ENCODE measurements at regions not wholly inside any gene's neighbourhood (a gene's known extent, or its start where the extent isn't known, plus 50 kb on each side); places are given as distances from the start of the nearest gene placed in this dataset.
A peak's percentile ranks its signal among the peaks of the same experiment; 100 is the strongest.
"Not testable (repeated sequence)": the region's sequence is repeated elsewhere in the genome, so short reads cannot be mapped to it uniquely, and the experiment has no call there.

GRCh38 chr5:67855523-67855922, 360.0 kb upstream of the PIK3R1 start:
- no peak for TF ChIP-seq CTCF (IDR thresholded peaks at IDR 0.05)
- DNase-seq (ENCODE audit: extremely low spot score, unreplicated experiment), result no peak
- no peak overlapping the region for H3K4me3 Mint-ChIP-seq (ENCODE audit: unreplicated experiment)
- peaks cover 4% of the 10 kb centered on the region for H3K9me3 Mint-ChIP-seq (ENCODE audit: unreplicated experiment)
- peaks cover 1% of the 10 kb centered on the region for H3K36me3 Mint-ChIP-seq (ENCODE audit: unreplicated experiment)
- H3K27me3 Mint-ChIP-seq (ENCODE audit: unreplicated experiment), result peaks cover 12% of the 10 kb centered on the region
- H3K4me1 Mint-ChIP-seq (ENCODE audit: unreplicated experiment), result no peaks in the 10 kb centered on the region
- no peak overlapping the region for H3K27ac Mint-ChIP-seq (ENCODE audit: unreplicated experiment)

GRCh38 chr5:67850906-67851305, 364.6 kb upstream of the PIK3R1 start:
- DNase-seq (ENCODE audit: extremely low spot score, unreplicated experiment); H3K9me3 Mint-ChIP-seq (ENCODE audit: unreplicated experiment); H3K27ac Mint-ChIP-seq (ENCODE audit: unreplicated experiment); H3K27me3 Mint-ChIP-seq (ENCODE audit: unreplicated experiment); H3K4me3 Mint-ChIP-seq (ENCODE audit: unreplicated experiment); H3K36me3 Mint-ChIP-seq (ENCODE audit: unreplicated experiment); H3K4me1 Mint-ChIP-seq (ENCODE audit: unreplicated experiment): not testable (repeated sequence)

- H3K27ac Mint-ChIP-seq (ENCODE audit: unreplicated experiment), result no peak overlapping the region
- no peaks in the 10 kb centered on the region for H3K4me1 Mint-ChIP-seq (ENCODE audit: unreplicated experiment)
- H3K36me3 Mint-ChIP-seq (ENCODE audit: unreplicated experiment), result no peaks in the 10 kb centered on the region
- H3K4me3 Mint-ChIP-seq (ENCODE audit: unreplicated experiment), result no peak overlapping the region
- TF ChIP-seq CTCF (IDR thresholded peaks at IDR 0.05), result no peak
- DNase-seq (ENCODE audit: extremely low spot score, unreplicated experiment), result no peak
- peaks cover 1% of the 10 kb centered on the region for H3K9me3 Mint-ChIP-seq (ENCODE audit: unreplicated experiment)
- H3K27me3 Mint-ChIP-seq (ENCODE audit: unreplicated experiment), result peaks cover 21% of the 10 kb centered on the region
Observed at GRCh38 chr5:67844924-67845323, 370.6 kb upstream of the PIK3R1 start.

GRCh38 chr5:67842806-67843205, 372.8 kb upstream of the PIK3R1 start:
- Mint-ChIP-seq H3K27me3 (ENCODE audit: unreplicated experiment) (peaks cover 21% of the 10 kb centered on the region), H3K36me3 (ENCODE audit: unreplicated experiment) (no peaks in the 10 kb centered on the region), H3K4me1 (ENCODE audit: unreplicated experiment) (no peaks in the 10 kb centered on the region), H3K4me3 (ENCODE audit: unreplicated experiment) (no peak overlapping the region), H3K9me3 (ENCODE audit: unreplicated experiment) (peaks cover 4% of the 10 kb centered on the region), H3K27ac (ENCODE audit: unreplicated experiment) (no peak overlapping the region)
- TF ChIP-seq CTCF (IDR thresholded peaks at IDR 0.05), result peak; percentile 52
- DNase-seq (ENCODE audit: extremely low spot score, unreplicated experiment), result no peak

- H3K4me1 Mint-ChIP-seq (ENCODE audit: unreplicated experiment); H3K9me3 Mint-ChIP-seq (ENCODE audit: unreplicated experiment); DNase-seq (ENCODE audit: extremely low spot score, unreplicated experiment); H3K4me3 Mint-ChIP-seq (ENCODE audit: unreplicated experiment); H3K27ac Mint-ChIP-seq (ENCODE audit: unreplicated experiment); H3K36me3 Mint-ChIP-seq (ENCODE audit: unreplicated experiment): not testable (repeated sequence)
- peaks cover 22% of the 10 kb centered on the region for H3K27me3 Mint-ChIP-seq (ENCODE audit: unreplicated experiment)
Observed at GRCh38 chr5:67837225-67837624, 378.3 kb upstream of the PIK3R1 start.

- H3K27me3 Mint-ChIP-seq (ENCODE audit: unreplicated experiment), result peaks cover 26% of the 10 kb centered on the region
- H3K27ac Mint-ChIP-seq (ENCODE audit: unreplicated experiment); H3K4me3 Mint-ChIP-seq (ENCODE audit: unreplicated experiment); DNase-seq (ENCODE audit: extremely low spot score, unreplicated experiment); H3K4me1 Mint-ChIP-seq (ENCODE audit: unreplicated experiment); H3K36me3 Mint-ChIP-seq (ENCODE audit: unreplicated experiment); H3K9me3 Mint-ChIP-seq (ENCODE audit: unreplicated experiment): not testable (repeated sequence)
Observed at GRCh38 chr5:67836496-67836895, 379.1 kb upstream of the PIK3R1 start.

GRCh38 chr5:67831048-67831447, 384.5 kb upstream of the PIK3R1 start:
- H3K36me3 Mint-ChIP-seq (ENCODE audit: unreplicated experiment), result no peaks in the 10 kb centered on the region
- H3K27ac Mint-ChIP-seq (ENCODE audit: unreplicated experiment), result no peak overlapping the region
- DNase-seq (ENCODE audit: extremely low spot score, unreplicated experiment), result no peak
- TF ChIP-seq CTCF (IDR thresholded peaks at IDR 0.05), result no peak
- no peaks in the 10 kb centered on the region for H3K9me3 Mint-ChIP-seq (ENCODE audit: unreplicated experiment)
- H3K4me3 Mint-ChIP-seq (ENCODE audit: unreplicated experiment), result no peak overlapping the region
- H3K4me1 Mint-ChIP-seq (ENCODE audit: unreplicated experiment), result no peaks in the 10 kb centered on the region
- H3K27me3 Mint-ChIP-seq (ENCODE audit: unreplicated experiment), result peaks cover 20% of the 10 kb centered on the region

All from osteocyte (in vitro differentiated cells).